ENCODE measurements at regions not wholly inside any gene's neighbourhood (a gene's known extent, or its start where the extent isn't known, plus 50 kb on each side); places are given as distances from the start of the nearest gene placed in this dataset.

GRCh38 chr5:63230754-63231153, 652.1 kb downstream of the LRRC70 start:
- Histone ChIP-seq H4K8ac (ENCODE audit: low read depth in 2 of 2, low read length in 2 of 2) (no peak overlapping the region), H3K4ac (ENCODE audit: low read depth, low read length) (no peak overlapping the region), H3K4me3 (ENCODE audit: insufficient read depth, low read depth, low read length) (no peak overlapping the region), H3K56ac (ENCODE audit: extremely low read depth, insufficient read depth, low read length) (no peak overlapping the region), H3K27me3 (ENCODE audit: control insufficient read depth, insufficient read depth, low read length) (no peaks in the 10 kb centered on the region), H2AFZ (replicated peaks; ENCODE audit: low read length, poor library complexity) (no peak overlapping the region), H3K9me3 (ENCODE audit: control insufficient read depth, insufficient read depth, low read length) (no peaks in the 10 kb centered on the region), H3K27ac (ENCODE audit: insufficient read depth, low read length) (no peak overlapping the region), H2BK120ac (ENCODE audit: low read depth, low read length) (no peak overlapping the region), H3K79me1 (ENCODE audit: low read depth in 1 of 2, low read length in 2 of 2) (no peaks in the 10 kb centered on the region), H2AK9ac (replicated peaks; ENCODE audit: low read depth, low read length, poor library complexity) (no peak overlapping the region), H3K9me1 (ENCODE audit: insufficient read depth, low read length) (no peaks in the 10 kb centered on the region), H4K5ac (ENCODE audit: low read depth, low read length) (no peak overlapping the region), H3K36me3 (ENCODE audit: control insufficient read depth, insufficient read depth, low read length) (no peaks in the 10 kb centered on the region), H4K91ac (ENCODE audit: insufficient read depth, low read depth, low read length) (no peak overlapping the region), H2AK5ac (ENCODE audit: low read depth, low read length) (no peak overlapping the region), H2BK20ac (ENCODE audit: low read depth, low read length) (no peak overlapping the region), H2BK15ac (ENCODE audit: low read depth, low read length) (no peak overlapping the region), H3K18ac (ENCODE audit: low read depth, low read length) (no peak overlapping the region), H3K23ac (ENCODE audit: low read depth, low read length) (no peak overlapping the region), H3K14ac (replicated peaks; ENCODE audit: low read depth, low read length) (no peak overlapping the region), H4K20me1 (ENCODE audit: insufficient read depth, low read length) (no peaks in the 10 kb centered on the region), H3K9ac (ENCODE audit: low read depth, low read length) (no peak overlapping the region), H3K4me2 (ENCODE audit: low read depth, low read length) (no peak overlapping the region), H2BK5ac (ENCODE audit: low read depth, low read length, poor library complexity, severe bottlenecking) (no peak overlapping the region), H3K4me1 (ENCODE audit: control insufficient read depth, insufficient read depth, low read length) (no peaks in the 10 kb centered on the region)
- CTCF ChIA-PET, result interaction anchor here (0.6 kb wide), 1 partner anchor 19 kb away, joined by 3 read pairs; no protein-coding TSS in a partner anchor
- TF ChIP-seq POLR2A (IDR thresholded peaks at IDR 0.05; ENCODE audit: low read depth, low read length) (no peak), MAFK (IDR thresholded peaks at IDR 0.05; ENCODE audit: low read depth, low read length) (peak; percentile 78), CTCF (conservative IDR thresholded peaks at IDR 0.05; ENCODE audit: low read depth, low read length) (no peak)
- intact Hi-C loops (cut with micrococcal nuclease), result no loop called here
- DNase-seq (no peak), ATAC-seq (ENCODE audit: low read depth) (no peak)
- WGBS, 2 experiments (ENCODE audit: extremely low coverage in 2 of 2, insufficient read length in 1 of 2), result no CpG with 5 or more reads among the region's 2 CpGs
- in situ Hi-C loops (cut with MboI; ENCODE audit: low sequenced_read_pairs), result no loop called here
- BruUV-seq (replicated peaks), result no TSS peak
- POLR2A ChIA-PET (ENCODE audit: unreplicated experiment), result no interaction called here
- dilution Hi-C loops (cut with HindIII; ENCODE audit: low sequenced_read_pairs, unreplicated experiment), result no loop called here

All from IMR-90 (cell line).